IMR-90 (cell line): ENCODE measurements at regions not wholly inside any gene's neighbourhood (a gene's known extent, or its start where the extent isn't known, plus 50 kb on each side); places are given as distances from the start of the nearest gene placed in this dataset.
A peak's percentile ranks its signal among the peaks of the same experiment; 100 is the strongest.

Experiments
- ATAC-seq: fragments of 200-7000 bp; cut with Tn5 transposase; 2 replicates; pipeline ENCODE4 v1.9.1; 2020; ENCODE audit warnings: low read depth, mild to moderate bottlenecking, moderate library complexity
- BruUV-seq: library from RNA; stranded (reverse); fragments of 400-500 nt; replicated peaks from 2 replicates; lab custom pipeline; 2021; lab: Mats Ljungman, UMichigan
- CTCF ChIA-PET: fragments of 300-600 bp; formaldehyde crosslinking; extraction: SDS; loops from one replicate; lab custom pipeline; 2021; ENCODE audit warnings: antibody characterized with exemption; lab: Yijun Ruan, JAX
- POLR2A ChIA-PET: fragments of 300-600 bp; sonication (Branson Sonifier 250); formaldehyde crosslinking; loops from one replicate; lab custom pipeline; 2022; ENCODE audit warnings: antibody characterized with exemption; ENCODE audit not compliant: unreplicated experiment; lab: Charles Lee
- DNase-seq: peaks from one replicate; pipeline ENCODE4 v3.0.0; 2013
- H2AFZ ChIP-seq: replicated peaks from 2 replicates; pipeline ENCODE3; 2013; ENCODE audit warnings: low read length, mild to moderate bottlenecking; ENCODE audit not compliant: poor library complexity
- H2AK5ac ChIP-seq: 2 replicates; pipeline ENCODE4 v1.6.1; 2013; ENCODE audit warnings: low read depth, low read length, inconsistent platforms
- H2AK9ac ChIP-seq: replicated peaks from 2 replicates; pipeline ENCODE3; 2013; ENCODE audit warnings: mild to moderate bottlenecking, low read depth, low read length, moderate library complexity; ENCODE audit not compliant: poor library complexity
- H2BK120ac ChIP-seq: 2 replicates; pipeline ENCODE4 v1.6.1; 2013; ENCODE audit warnings: low read depth, low read length, inconsistent platforms
- H2BK15ac ChIP-seq: 3 replicates; pipeline ENCODE4 v1.6.1; 2013; ENCODE audit warnings: low read depth, low read length, inconsistent platforms
- H2BK20ac ChIP-seq: 2 replicates; pipeline ENCODE4 v1.6.1; 2013; ENCODE audit warnings: low read depth, mild to moderate bottlenecking, inconsistent platforms, low read length, moderate library complexity
- H2BK5ac ChIP-seq: 2 replicates; pipeline ENCODE4 v1.6.1; 2013; ENCODE audit warnings: mild to moderate bottlenecking, low read depth, low read length, inconsistent platforms; ENCODE audit not compliant: poor library complexity, severe bottlenecking
- H3K14ac ChIP-seq: replicated peaks from 2 replicates; pipeline ENCODE4 v1.6.1; 2013; ENCODE audit warnings: low read depth, low read length, inconsistent platforms
- H3K18ac ChIP-seq: 2 replicates; pipeline ENCODE4 v1.6.1; 2013; ENCODE audit warnings: low read depth, low read length, control low read depth
- H3K23ac ChIP-seq: 2 replicates; pipeline ENCODE4 v1.6.1; 2013; ENCODE audit warnings: low read depth, low read length, inconsistent platforms
- H3K27ac ChIP-seq: 2 replicates; pipeline ENCODE4 v1.5.1; 2013; ENCODE audit warnings: mild to moderate bottlenecking, control low read depth, low read length; ENCODE audit not compliant: insufficient read depth
- H3K27me3 ChIP-seq: 2 replicates; pipeline ENCODE4 v1.6.1; 2013; ENCODE audit warnings: low read length; ENCODE audit not compliant: control insufficient read depth, insufficient read depth
- H3K36me3 ChIP-seq: 2 replicates; pipeline ENCODE4 v1.6.1; 2013; ENCODE audit warnings: low read length, mixed read lengths; ENCODE audit not compliant: control insufficient read depth, insufficient read depth
- H3K4ac ChIP-seq: 2 replicates; pipeline ENCODE4 v1.6.1; 2013; ENCODE audit warnings: low read depth, low read length, inconsistent platforms
- H3K4me1 ChIP-seq: 2 replicates; pipeline ENCODE4 v1.6.1; 2013; ENCODE audit warnings: low read length, mixed read lengths; ENCODE audit not compliant: control insufficient read depth, insufficient read depth
- H3K4me2 ChIP-seq: 2 replicates; pipeline ENCODE4 v1.6.1; 2013; ENCODE audit warnings: low read depth, mild to moderate bottlenecking, control low read depth, low read length, moderate library complexity
- H3K4me3 ChIP-seq: 2 replicates; pipeline ENCODE4 v1.5.1; 2013; ENCODE audit warnings: low read depth, mild to moderate bottlenecking, control low read depth, low read length, moderate library complexity; ENCODE audit not compliant: insufficient read depth
- H3K56ac ChIP-seq: 2 replicates; pipeline ENCODE4 v1.6.1; 2013; ENCODE audit warnings: low read length, inconsistent platforms; ENCODE audit not compliant: insufficient read depth; ENCODE audit errors: extremely low read depth
- H3K79me1 ChIP-seq, 2 experiments: 2 replicates each; pipeline ENCODE4 v1.6.1; 2013; ENCODE audit warnings: low read length in 2 of 2, inconsistent platforms in 1 of 2, low read depth in 1 of 2
- H3K9ac ChIP-seq: 2 replicates; pipeline ENCODE4 v1.6.1; 2013; ENCODE audit warnings: low read depth, low read length, control low read depth
- H3K9me1 ChIP-seq: 2 replicates; pipeline ENCODE4 v1.6.1; 2013; ENCODE audit warnings: low read length, inconsistent platforms; ENCODE audit not compliant: insufficient read depth
- H3K9me3 ChIP-seq: 2 replicates; pipeline ENCODE4 v1.6.1; 2013; ENCODE audit warnings: low read length; ENCODE audit not compliant: control insufficient read depth, insufficient read depth
- H4K20me1 ChIP-seq: 2 replicates; pipeline ENCODE4 v1.6.1; 2013; ENCODE audit warnings: low read length, inconsistent platforms; ENCODE audit not compliant: insufficient read depth
- H4K5ac ChIP-seq: 2 replicates; pipeline ENCODE4 v1.6.1; 2013; ENCODE audit warnings: mild to moderate bottlenecking, low read depth, low read length, control low read depth
- H4K8ac ChIP-seq, 2 experiments: 2 replicates each; pipeline ENCODE4 v1.6.1; 2013; ENCODE audit warnings: low read depth in 2 of 2, low read length in 2 of 2, control low read depth in 1 of 2, inconsistent platforms in 1 of 2
- H4K91ac ChIP-seq: 2 replicates; pipeline ENCODE4 v1.6.1; 2013; ENCODE audit warnings: low read depth, low read length, inconsistent platforms; ENCODE audit not compliant: insufficient read depth
- BHLHE40 ChIP-seq: fragments of 150-350 bp; IDR thresholded peaks from 2 replicates; pipeline ENCODE4 v1.6.1; 2016; ENCODE audit warnings: mild to moderate bottlenecking, low read depth, low read length
- MXI1 ChIP-seq: IDR thresholded peaks from 2 replicates; pipeline ENCODE4 v1.6.1; 2012; ENCODE audit warnings: low read depth, mild to moderate bottlenecking, low read length, moderate library complexity, borderline replicate concordance
- RCOR1 ChIP-seq: IDR thresholded peaks from 2 replicates; pipeline ENCODE4 v1.6.1; 2012; ENCODE audit warnings: mild to moderate bottlenecking, low read length, improper control_type of control experiment; ENCODE audit not compliant: insufficient replicate concordance
- SMC3 ChIP-seq: fragments of 150-350 bp; IDR thresholded peaks from 2 replicates; pipeline ENCODE4 v1.6.1; 2016; ENCODE audit warnings: low read depth, mild to moderate bottlenecking, antibody characterized with exemption, low read length, moderate library complexity
- WGBS, 2 experiments: methylation state at CpG; one replicate each; pipeline versions ENCODE4 v1.1.5 to v1.1.7; 2013; ENCODE audit warnings: missing lambda C conversion rate in 2 of 2; ENCODE audit not compliant: insufficient read length in 1 of 2; ENCODE audit errors: extremely low coverage in 2 of 2; 5-methylcytosine and 5-hydroxymethylcytosine counted together
- dilution Hi-C: fragments of 300-500 bp; cut with HindIII; formaldehyde crosslinking; loops from one replicate; pipeline ENCODE4 v1.14.3; 2018; ENCODE audit warnings: low sequenced_read_pairs; ENCODE audit not compliant: unreplicated experiment
- in situ Hi-C: fragments of 300-500 bp; cut with MboI; formaldehyde crosslinking; loops from 3 replicates; pipeline ENCODE4 v1.14.3; 2019; ENCODE audit warnings: low sequenced_read_pairs, inconsistent platforms, mixed read lengths
- intact Hi-C: fragments of 100-400 bp; cut with micrococcal nuclease; formaldehyde crosslinking; loops from 2 replicates; pipeline ENCODE4 v1.10.0; 2022

DNA sequence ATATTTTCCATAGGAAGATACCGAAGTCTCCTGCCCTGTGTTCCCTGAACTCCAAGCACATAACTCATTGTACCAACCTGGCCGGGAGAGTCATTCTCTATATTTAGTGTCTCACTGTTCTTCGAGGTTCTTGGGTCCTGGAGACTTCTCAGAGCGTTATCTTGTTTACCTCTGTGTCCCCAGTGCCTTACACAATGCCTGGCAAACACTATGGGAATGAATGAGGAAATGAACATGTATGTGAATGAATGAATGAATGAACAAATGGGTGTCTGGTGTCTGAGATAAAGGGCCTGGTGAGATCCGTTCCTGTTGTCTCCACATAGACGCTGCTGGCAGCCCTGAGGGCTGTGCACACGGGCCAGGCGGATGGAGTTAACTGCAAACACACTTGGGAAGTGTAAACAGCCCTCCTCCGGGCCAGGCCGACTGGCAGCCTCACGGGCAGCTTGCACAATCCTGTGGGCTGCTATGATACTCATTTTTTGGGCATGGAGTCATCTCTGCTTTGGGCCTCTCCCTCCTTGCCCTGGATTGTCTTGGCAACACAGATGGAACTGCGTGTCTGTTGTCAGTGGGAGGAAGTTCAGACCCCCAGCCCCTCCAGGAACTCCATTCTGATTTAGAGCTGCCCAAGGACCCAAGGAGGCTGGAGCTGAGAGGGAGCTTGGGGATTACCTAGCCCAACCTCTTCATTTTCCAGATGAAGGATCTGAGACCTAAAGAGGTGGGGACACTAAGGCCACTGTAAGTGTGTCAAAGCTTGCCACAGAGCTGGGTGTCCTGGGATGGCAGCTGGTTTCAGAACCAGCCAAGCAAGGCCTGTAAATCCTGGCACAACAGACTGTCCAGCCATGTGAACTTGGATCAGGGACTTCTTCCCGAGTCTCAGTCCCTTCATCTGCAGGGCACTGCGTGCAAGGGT is 124.4 kb downstream of the INHBB start (continued):
- TF ChIP-seq BHLHE40 (peak; percentile 97), MXI1 (peak; percentile 65; the same call in 1 of the 2 replicates)

DNA sequence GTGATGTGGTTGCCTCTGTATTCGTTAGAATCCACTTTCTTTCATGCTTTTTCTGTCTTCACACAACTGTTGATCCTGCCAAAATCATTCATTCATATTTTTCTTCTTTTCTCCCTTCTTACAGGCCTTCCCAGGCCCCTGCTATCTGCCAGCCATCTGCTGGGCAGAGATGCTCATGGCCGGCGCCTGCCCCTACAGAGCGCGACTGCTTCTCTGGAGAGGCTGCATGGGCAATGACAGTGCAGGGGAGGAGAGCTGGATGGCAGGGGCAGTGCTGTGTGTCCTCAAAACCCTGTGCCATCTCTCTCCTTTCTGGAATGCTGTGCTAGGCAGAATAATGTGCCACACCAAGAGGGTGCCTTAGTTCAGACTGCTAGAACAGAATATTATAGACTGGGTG is 125.2 kb downstream of the INHBB start:
- dilution Hi-C loops (no loop called here), intact Hi-C loops (no loop called here), in situ Hi-C loops (no loop called here)
- Histone ChIP-seq H3K4me3 (no peak overlapping the region), H3K23ac (peak overlapping the region; percentile 79; the same call in 1 of the 2 replicates), H3K14ac (peak overlapping the region; percentile 96), H3K27ac (peak overlapping the region; percentile 82), H4K8ac (peak overlapping the region; percentile 68 to 80; a peak in 3 of 4 replicates), H3K4ac (peak overlapping the region; percentile 96), H2BK5ac (peak overlapping the region; percentile 76), H3K56ac (no peak overlapping the region; the same call in 1 of the 2 replicates), H3K27me3 (no peaks in the 10 kb centered on the region; the same call in 1 of the 2 replicates), H2BK20ac (peak overlapping the region; percentile 98), H3K36me3 (no peaks in the 10 kb centered on the region), H4K5ac (peak overlapping the region; percentile 84), H2AK5ac (peak overlapping the region; percentile 91), H3K9me3 (peaks cover 8% of the 10 kb centered on the region), H4K91ac (peak overlapping the region; percentile 98), H3K4me2 (no peak overlapping the region), H2AK9ac (no peak overlapping the region), H2BK15ac (peak overlapping the region; percentile 89; the same call in 2 of the 3 replicates), H4K20me1 (no peaks in the 10 kb centered on the region), H3K9me1 (peaks cover 15% of the 10 kb centered on the region), H3K4me1 (peaks cover 23% of the 10 kb centered on the region), H2AFZ (peak overlapping the region; percentile 86), H3K9ac (no peak overlapping the region), H3K18ac (peak overlapping the region; percentile 86), H3K79me1 (no peaks in the 10 kb centered on the region), H2BK120ac (peak overlapping the region; percentile 99)
- no peak for DNase-seq
- no peak for ATAC-seq
- WGBS, 2 experiments: no CpG with 5 or more reads among the region's 5 CpGs
- BruUV-seq: no TSS peak
- ChIA-PET CTCF (no interaction called here), POLR2A (interaction anchor here (0.7 kb wide), 1 partner anchor 26 kb away, joined by 3 read pairs; no protein-coding TSS in a partner anchor)
- TF ChIP-seq SMC3 (no peak), RCOR1 (no peak)
